H1 (cell line): ENCODE measurements at regions not wholly inside any gene's neighbourhood (a gene's known extent, or its start where the extent isn't known, plus 50 kb on each side); places are given as distances from the start of the nearest gene placed in this dataset.

Experiments
- ATF2 ChIP-seq: IDR thresholded peaks from 2 replicates; pipeline ENCODE4 v1.6.1; 2012; ENCODE audit warnings: low read length, inconsistent platforms
- EGR1 ChIP-seq: IDR thresholded peaks from 2 replicates; pipeline ENCODE4 v1.6.1; 2011; ENCODE audit warnings: low read depth, low read length, borderline replicate concordance

- TF ChIP-seq ATF2, result no peak
- TF ChIP-seq EGR1, result no peak
These were observed 217.9 kb downstream of the AEBP2 start (continued) for GRCh38 chr12:19657118-19657731.
